Progenitor cell of endocrine pancreas (in vitro differentiated cells): ENCODE measurements at regions not wholly inside any gene's neighbourhood (a gene's known extent, or its start where the extent isn't known, plus 50 kb on each side); places are given as distances from the start of the nearest gene placed in this dataset.

Experiments
- DNase-seq: peaks from one replicate; pipeline ENCODE4 v3.0.0; 2021; ENCODE audit warnings: low spot score; ENCODE audit not compliant: unreplicated experiment
- H3K27ac Mint-ChIP-seq: 2 replicates; pipeline ENCODE4 v1.8.0; 2021; ENCODE audit warnings: mild to moderate bottlenecking, moderate library complexity, mixed read lengths
- H3K27me3 Mint-ChIP-seq: 2 replicates; pipeline ENCODE4 v1.8.0; 2021; ENCODE audit warnings: mixed read lengths
- H3K36me3 Mint-ChIP-seq: 2 replicates; pipeline ENCODE4 v1.8.0; 2022; ENCODE audit warnings: mixed read lengths; ENCODE audit not compliant: insufficient read depth
- H3K4me1 Mint-ChIP-seq: 2 replicates; pipeline ENCODE4 v1.8.0; 2021; ENCODE audit warnings: low read depth, mixed read lengths
- H3K4me3 Mint-ChIP-seq: 2 replicates; pipeline ENCODE4 v1.8.0; 2021; ENCODE audit warnings: low read depth, mild to moderate bottlenecking, moderate library complexity, mixed read lengths
- H3K9me3 Mint-ChIP-seq: 2 replicates; pipeline ENCODE4 v1.8.0; 2021; ENCODE audit warnings: low read depth, mixed read lengths
- CTCF ChIP-seq: fragments of 200-600 bp; sonication (generic); IDR thresholded peaks from one replicate; pipeline ENCODE4 v1.5.0; 2021; ENCODE audit warnings: antibody characterized with exemption, mild to moderate bottlenecking; ENCODE audit not compliant: unreplicated experiment

- no peak for DNase-seq
- Mint-ChIP-seq H3K4me3 (no peak overlapping the region), H3K9me3 (no peaks in the 10 kb centered on the region), H3K27ac (no peak overlapping the region), H3K4me1 (no peaks in the 10 kb centered on the region), H3K27me3 (peaks cover 8% of the 10 kb centered on the region), H3K36me3 (no peaks in the 10 kb centered on the region)
- TF ChIP-seq CTCF: no peak
These were observed 405.3 kb upstream of the SGCD start for GRCh38 chr5:155921621-155922020.

- Mint-ChIP-seq H3K4me3 (no peak overlapping the region), H3K36me3 (no peaks in the 10 kb centered on the region), H3K27me3 (peaks cover 8% of the 10 kb centered on the region), H3K4me1 (no peaks in the 10 kb centered on the region), H3K9me3 (no peaks in the 10 kb centered on the region), H3K27ac (no peak overlapping the region)
- DNase-seq: no peak
- TF ChIP-seq CTCF: no peak
These were observed 403.2 kb upstream of the SGCD start for GRCh38 chr5:155923784-155924183.

- Mint-ChIP-seq H3K4me1 (no peaks in the 10 kb centered on the region), H3K36me3 (no peaks in the 10 kb centered on the region), H3K27me3 (peaks cover 16% of the 10 kb centered on the region), H3K9me3 (no peaks in the 10 kb centered on the region), H3K4me3 (no peak overlapping the region), H3K27ac (no peak overlapping the region)
- TF ChIP-seq CTCF: no peak
- DNase-seq: no peak
These were observed 400.9 kb upstream of the SGCD start for GRCh38 chr5:155926031-155926430.

- Mint-ChIP-seq H3K27me3 (peaks cover 12% of the 10 kb centered on the region), H3K27ac (no peak overlapping the region), H3K9me3 (no peaks in the 10 kb centered on the region), H3K4me3 (no peak overlapping the region), H3K4me1 (no peaks in the 10 kb centered on the region), H3K36me3 (no peaks in the 10 kb centered on the region)
- no peak for TF ChIP-seq CTCF
- no peak for DNase-seq
These were observed 400.2 kb upstream of the SGCD start for GRCh38 chr5:155926766-155927165.

- TF ChIP-seq CTCF: no peak
- H3K9me3 Mint-ChIP-seq: no peaks in the 10 kb centered on the region
These were observed 397.9 kb upstream of the SGCD start for GRCh38 chr5:155929112-155929511.

GRCh38 chr5:155934964-155935363, 392.0 kb upstream of the SGCD start:
- H3K4me3 Mint-ChIP-seq: no peak overlapping the region
- no peaks in the 10 kb centered on the region for H3K9me3 Mint-ChIP-seq
- DNase-seq: no peak
- H3K27ac Mint-ChIP-seq: no peak overlapping the region
- peaks cover 15% of the 10 kb centered on the region for H3K27me3 Mint-ChIP-seq
- TF ChIP-seq CTCF: no peak
- no peaks in the 10 kb centered on the region for H3K4me1 Mint-ChIP-seq
- no peaks in the 10 kb centered on the region for H3K36me3 Mint-ChIP-seq

More at GRCh38 chr5:155929112-155929511, 397.9 kb upstream of the SGCD start:
- H3K4me3 Mint-ChIP-seq: no peak overlapping the region
- no peak overlapping the region for H3K27ac Mint-ChIP-seq
- H3K27me3 Mint-ChIP-seq: peaks cover 12% of the 10 kb centered on the region
- H3K4me1 Mint-ChIP-seq: no peaks in the 10 kb centered on the region
- DNase-seq: no peak
- no peaks in the 10 kb centered on the region for H3K36me3 Mint-ChIP-seq
